Testis (tissue), 2 donors: ENCODE measurements at regions not wholly inside any gene's neighbourhood (a gene's known extent, or its start where the extent isn't known, plus 50 kb on each side); places are given as distances from the start of the nearest gene placed in this dataset.

Source experiments
- DNase-seq: peaks from one replicate; pipeline ENCODE4 v3.0.0-alpha.2; 2019
- H3K27ac ChIP-seq, 2 donors: fragments of 200-600 bp; sonication (generic); one replicate each; pipeline ENCODE4 v1.5.1; 2019
- H3K27me3 ChIP-seq: fragments of 200-600 bp; sonication (generic); one replicate; pipeline ENCODE4 v1.5.1; 2019
- H3K36me3 ChIP-seq: fragments of 200-600 bp; sonication (generic); one replicate; pipeline ENCODE4 v1.5.1; 2017; ENCODE audit warnings: low read depth; ENCODE audit errors: missing control alignments
- H3K4me1 ChIP-seq: fragments of 200-600 bp; sonication (generic); one replicate; pipeline ENCODE4 v1.5.1; 2019
- H3K4me3 ChIP-seq, 2 donors: fragments of 200-600 bp; sonication (generic); one replicate each; pipeline ENCODE4 v1.5.1; 2017 to 2019
- H3K9me3 ChIP-seq: fragments of 200-600 bp; sonication (generic); one replicate; pipeline ENCODE4 v1.5.1; 2017
- CTCF ChIP-seq, 3 experiments: fragments of 450-650 bp in 2 of 3; fragments of 200-600 bp in 1 of 3; sonication (generic) in 1 of 3; IDR thresholded peaks; one replicate each; pipeline ENCODE4 v1.5.1; 2016 to 2019; ENCODE audit warnings: antibody characterized with exemption in 3 of 3, mild to moderate bottlenecking in 2 of 3, moderate library complexity in 1 of 3
- POLR2A ChIP-seq: fragments of 450-650 bp; IDR thresholded peaks from one replicate; pipeline ENCODE4 v1.6.1; 2017; ENCODE audit warnings: antibody characterized with exemption, mild to moderate bottlenecking, moderate library complexity
- WGBS, 2 donors: methylation state at CpG; one replicate each; pipeline ENCODE4 v1.1.5; 2018; 5-methylcytosine and 5-hydroxymethylcytosine counted together
- intact Hi-C: fragments of 100-400 bp; cut with DNase I; formaldehyde crosslinking; loops from one replicate; pipeline ENCODE4 v1.15.1; 2023; ENCODE audit warnings: low total_unique reads

- no peaks in the 10 kb centered on the region for H3K4me1 ChIP-seq
- no peaks in the 10 kb centered on the region for H3K27me3 ChIP-seq
- no peak for DNase-seq
- TF ChIP-seq CTCF (IDR thresholded peaks at IDR 0.05), result no peak
- TF ChIP-seq POLR2A, result no peak
- H3K36me3 ChIP-seq, result no peaks in the 10 kb centered on the region
- WGBS, 2 donors, result 24 to 29% methylated on average over 2 of the region's 2 CpGs
- H3K4me3 ChIP-seq, result no peak overlapping the region
- intact Hi-C loops, result no loop called here
- H3K27ac ChIP-seq, result no peak overlapping the region
- H3K9me3 ChIP-seq, result no peaks in the 10 kb centered on the region
These were observed 1699.8 kb upstream of the IGFBP7 start for GRCh38 chr4:58809948-58810347.

DNA sequence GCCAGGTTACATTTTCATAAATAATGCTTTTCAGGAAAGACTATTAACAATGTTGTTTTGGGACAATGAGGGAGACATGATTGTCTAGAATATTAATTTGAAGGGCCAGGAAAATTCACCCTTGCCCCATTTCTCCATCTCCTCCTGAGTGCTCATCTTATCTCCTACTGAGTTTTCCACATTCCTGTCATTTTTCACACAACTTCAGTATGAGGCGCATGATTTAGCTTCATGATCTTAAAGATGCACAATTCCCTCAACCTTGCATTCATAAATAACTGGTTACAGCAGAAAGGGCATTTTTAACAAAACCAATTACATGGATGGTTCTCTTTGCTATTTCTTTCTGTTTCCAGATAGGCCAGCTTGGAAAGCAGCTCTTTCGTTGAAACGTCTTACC lies 1699.2 kb upstream of the IGFBP7 start:
- Histone ChIP-seq H3K4me1 (no peaks in the 10 kb centered on the region), H3K36me3 (no peaks in the 10 kb centered on the region), H3K9me3 (no peaks in the 10 kb centered on the region), H3K27ac (no peak overlapping the region), H3K27me3 (no peaks in the 10 kb centered on the region), H3K4me3 (no peak overlapping the region)
- WGBS, 2 donors, result 47 to 58% methylated on average over 3 of the region's 3 CpGs
- no peak for DNase-seq
- TF ChIP-seq POLR2A (no peak), CTCF (IDR thresholded peaks at IDR 0.05) (no peak)
- intact Hi-C loops, result no loop called here

DNA sequence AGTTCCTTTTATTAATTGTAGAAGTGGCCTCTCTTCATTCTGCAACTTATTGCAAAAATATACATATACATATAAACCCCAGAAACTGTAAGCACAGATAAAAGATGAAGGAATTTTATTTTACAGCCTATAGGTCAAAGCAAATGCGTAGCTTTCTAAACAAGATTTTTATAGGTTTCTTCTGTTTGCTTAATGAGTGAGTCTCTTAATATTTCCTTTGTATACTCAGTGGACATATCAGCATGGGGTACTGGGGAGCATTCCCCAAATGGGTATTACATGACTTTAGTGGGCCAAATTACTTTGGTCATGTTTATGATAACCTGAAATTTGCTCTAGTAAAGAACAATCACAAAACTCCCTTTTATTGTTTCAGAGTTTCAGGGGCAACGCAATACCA lies 1698.6 kb upstream of the IGFBP7 start:
- TF ChIP-seq POLR2A, result no peak
- no peak for TF ChIP-seq CTCF (IDR thresholded peaks at IDR 0.05)
- WGBS, 2 donors, result 88 to 94% methylated on average over 2 of the region's 2 CpGs
- intact Hi-C loops, result no loop called here
- Histone ChIP-seq H3K36me3 (no peaks in the 10 kb centered on the region), H3K27ac (no peak overlapping the region), H3K4me3 (no peak overlapping the region), H3K27me3 (no peaks in the 10 kb centered on the region), H3K4me1 (no peaks in the 10 kb centered on the region), H3K9me3 (no peaks in the 10 kb centered on the region)
- DNase-seq, result no peak

DNA sequence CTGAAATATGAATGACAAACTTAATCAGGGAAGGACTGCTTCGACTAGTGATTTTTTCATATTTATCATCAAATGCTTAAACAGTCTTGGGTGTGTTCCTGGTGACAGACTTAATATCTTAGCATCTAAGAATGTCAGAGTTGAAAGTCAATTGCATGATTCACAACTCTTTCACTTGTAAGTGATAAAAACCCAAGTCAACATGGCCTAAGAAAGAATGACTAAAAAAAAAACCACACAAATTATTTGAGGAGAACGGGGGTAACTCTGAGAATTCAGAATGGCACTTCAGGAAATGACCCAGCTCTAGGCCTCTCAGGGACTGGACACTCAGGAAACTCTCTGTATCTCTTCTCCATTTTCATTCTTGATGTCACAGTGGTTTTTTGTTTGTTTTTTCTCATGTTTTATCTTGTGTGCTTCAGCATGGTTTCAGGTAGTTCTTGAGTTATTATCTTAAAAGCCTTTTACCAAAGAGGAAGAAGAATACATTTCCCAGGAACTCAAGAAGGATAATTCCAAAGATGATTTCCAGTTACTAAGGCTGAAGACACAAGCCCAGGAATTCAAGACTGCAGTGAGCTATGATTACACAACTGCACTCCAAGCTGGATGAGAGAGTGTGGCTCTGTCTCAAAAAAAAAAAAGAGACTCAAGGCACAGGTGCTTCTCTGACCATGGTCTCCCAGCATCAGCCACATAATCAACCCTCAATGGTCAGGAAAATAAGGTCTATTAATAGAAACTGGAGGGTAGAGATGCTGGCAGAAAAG lies 1697.8 kb upstream of the IGFBP7 start:
- 80 to 87% methylated on average over 2 of the region's 2 CpGs for WGBS, 2 donors
- H3K27ac ChIP-seq, result no peak overlapping the region
- DNase-seq, result no peak
- H3K36me3 ChIP-seq, result no peaks in the 10 kb centered on the region
- no peak for TF ChIP-seq CTCF (IDR thresholded peaks at IDR 0.05)
- no peak for TF ChIP-seq POLR2A
- H3K4me1 ChIP-seq, result no peaks in the 10 kb centered on the region
- no peaks in the 10 kb centered on the region for H3K9me3 ChIP-seq
- no peaks in the 10 kb centered on the region for H3K27me3 ChIP-seq
- intact Hi-C loops, result no loop called here
- H3K4me3 ChIP-seq, result no peak overlapping the region

DNA sequence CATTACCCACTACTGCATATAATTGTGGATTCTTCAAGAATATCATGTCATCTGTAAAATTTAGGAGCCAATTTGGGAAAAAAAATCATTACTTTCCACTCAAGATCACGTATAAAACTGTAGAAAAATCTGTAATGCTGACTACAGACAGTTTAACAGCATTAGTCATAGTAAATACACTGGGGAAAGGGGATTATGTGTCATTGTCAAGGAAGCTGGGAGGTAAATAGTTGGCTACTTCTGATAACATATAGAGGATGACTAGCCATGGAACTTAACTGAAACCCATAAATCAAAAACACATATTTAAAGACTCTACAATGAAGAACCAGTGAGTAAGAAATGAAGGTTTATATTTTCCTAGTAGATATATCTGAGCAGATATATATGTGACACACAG lies 1666.4 kb upstream of the IGFBP7 start:
- Histone ChIP-seq H3K9me3 (no peaks in the 10 kb centered on the region), H3K4me1 (no peaks in the 10 kb centered on the region), H3K27ac (no peak overlapping the region), H3K4me3 (no peak overlapping the region), H3K27me3 (no peaks in the 10 kb centered on the region), H3K36me3 (no peaks in the 10 kb centered on the region)
- intact Hi-C loops, result no loop called here
- no peak for TF ChIP-seq POLR2A
- no peak for TF ChIP-seq CTCF (IDR thresholded peaks at IDR 0.05)
- WGBS, 2 donors, result 77 to 82% methylated on average over 1 of the region's 1 CpG
- no peak for DNase-seq
